Erythroblast (primary cell): ENCODE measurements at regions not wholly inside any gene's neighbourhood (a gene's known extent, or its start where the extent isn't known, plus 50 kb on each side); places are given as distances from the start of the nearest gene placed in this dataset.

Experiments
- GATA1 ChIP-seq: IDR thresholded peaks from 2 replicates; pipeline ENCODE4 v1.6.1; 2011; ENCODE audit warnings: low read depth, mild to moderate bottlenecking, control low read depth, low read length, moderate library complexity
- POLR2A ChIP-seq: IDR thresholded peaks from 2 replicates; pipeline ENCODE4 v1.6.1; 2011; ENCODE audit warnings: mild to moderate bottlenecking, low read length

- TF ChIP-seq POLR2A (no peak), GATA1 (no peak)
Measured at GRCh38 chr13:44739539-44739938, 163.4 kb upstream of the TSC22D1 start.
